DND-41 (cell line): ENCODE measurements at regions not wholly inside any gene's neighbourhood (a gene's known extent, or its start where the extent isn't known, plus 50 kb on each side); places are given as distances from the start of the nearest gene placed in this dataset.
"Not testable (repeated sequence)": the region's sequence is repeated elsewhere in the genome, so short reads cannot be mapped to it uniquely, and the experiment has no call there.

Experiments used
- EZH2 ChIP-seq: IDR thresholded peaks from 3 replicates; pipeline ENCODE4 v1.6.1; 2012; ENCODE audit warnings: borderline replicate concordance, low read depth, mild to moderate bottlenecking, moderate library complexity, low read length, inconsistent platforms; ENCODE audit not compliant: severe bottlenecking
- TF ChIP-seq, protein P1 (sequence below): IDR thresholded peaks from 2 replicates; pipeline ENCODE4 v1.5.1; 2012; ENCODE audit warnings: borderline replicate concordance, low read length, moderate library complexity, mild to moderate bottlenecking; ENCODE audit not compliant: poor library complexity, severe bottlenecking; ENCODE audit errors: extremely low read depth

DNA sequence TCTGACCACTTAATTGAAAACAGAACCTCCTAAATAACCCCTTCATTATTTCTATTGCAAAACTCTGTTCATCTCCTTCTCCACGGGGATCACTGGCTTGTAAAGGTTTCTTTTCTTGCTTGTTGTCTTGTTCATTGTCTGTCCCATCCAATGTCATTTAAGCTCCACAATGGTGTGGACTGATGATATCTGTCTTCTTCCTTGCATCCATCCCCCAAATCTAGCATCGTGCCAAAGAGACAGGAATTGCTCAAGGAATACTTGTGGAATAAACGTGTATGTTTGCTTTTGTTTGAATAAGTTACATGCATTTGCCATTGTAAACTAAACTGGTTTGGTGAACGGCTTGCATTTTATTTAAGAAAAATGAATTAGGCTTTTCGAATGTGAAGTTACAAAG lies 306.8 kb upstream of the POM121L12 start:
- TF ChIP-seq, protein P1, sequence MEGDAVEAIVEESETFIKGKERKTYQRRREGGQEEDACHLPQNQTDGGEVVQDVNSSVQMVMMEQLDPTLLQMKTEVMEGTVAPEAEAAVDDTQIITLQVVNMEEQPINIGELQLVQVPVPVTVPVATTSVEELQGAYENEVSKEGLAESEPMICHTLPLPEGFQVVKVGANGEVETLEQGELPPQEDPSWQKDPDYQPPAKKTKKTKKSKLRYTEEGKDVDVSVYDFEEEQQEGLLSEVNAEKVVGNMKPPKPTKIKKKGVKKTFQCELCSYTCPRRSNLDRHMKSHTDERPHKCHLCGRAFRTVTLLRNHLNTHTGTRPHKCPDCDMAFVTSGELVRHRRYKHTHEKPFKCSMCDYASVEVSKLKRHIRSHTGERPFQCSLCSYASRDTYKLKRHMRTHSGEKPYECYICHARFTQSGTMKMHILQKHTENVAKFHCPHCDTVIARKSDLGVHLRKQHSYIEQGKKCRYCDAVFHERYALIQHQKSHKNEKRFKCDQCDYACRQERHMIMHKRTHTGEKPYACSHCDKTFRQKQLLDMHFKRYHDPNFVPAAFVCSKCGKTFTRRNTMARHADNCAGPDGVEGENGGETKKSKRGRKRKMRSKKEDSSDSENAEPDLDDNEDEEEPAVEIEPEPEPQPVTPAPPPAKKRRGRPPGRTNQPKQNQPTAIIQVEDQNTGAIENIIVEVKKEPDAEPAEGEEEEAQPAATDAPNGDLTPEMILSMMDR: not testable (repeated sequence)
- TF ChIP-seq EZH2: not testable (repeated sequence)
